Jurkat, Clone E6-1 (cell line): ENCODE measurements at regions not wholly inside any gene's neighbourhood (a gene's known extent, or its start where the extent isn't known, plus 50 kb on each side); places are given as distances from the start of the nearest gene placed in this dataset.

Experiments used
- DNase-seq: peaks from one replicate; pipeline ENCODE4 v3.0.0-alpha.2; 2011; ENCODE audit warnings: low read depth, low spot score
- H3K4me3 ChIP-seq: 2 replicates; pipeline ENCODE4 v1.5.1; 2011; ENCODE audit warnings: mild to moderate bottlenecking, low read length, control low read depth, moderate library complexity

DNA sequence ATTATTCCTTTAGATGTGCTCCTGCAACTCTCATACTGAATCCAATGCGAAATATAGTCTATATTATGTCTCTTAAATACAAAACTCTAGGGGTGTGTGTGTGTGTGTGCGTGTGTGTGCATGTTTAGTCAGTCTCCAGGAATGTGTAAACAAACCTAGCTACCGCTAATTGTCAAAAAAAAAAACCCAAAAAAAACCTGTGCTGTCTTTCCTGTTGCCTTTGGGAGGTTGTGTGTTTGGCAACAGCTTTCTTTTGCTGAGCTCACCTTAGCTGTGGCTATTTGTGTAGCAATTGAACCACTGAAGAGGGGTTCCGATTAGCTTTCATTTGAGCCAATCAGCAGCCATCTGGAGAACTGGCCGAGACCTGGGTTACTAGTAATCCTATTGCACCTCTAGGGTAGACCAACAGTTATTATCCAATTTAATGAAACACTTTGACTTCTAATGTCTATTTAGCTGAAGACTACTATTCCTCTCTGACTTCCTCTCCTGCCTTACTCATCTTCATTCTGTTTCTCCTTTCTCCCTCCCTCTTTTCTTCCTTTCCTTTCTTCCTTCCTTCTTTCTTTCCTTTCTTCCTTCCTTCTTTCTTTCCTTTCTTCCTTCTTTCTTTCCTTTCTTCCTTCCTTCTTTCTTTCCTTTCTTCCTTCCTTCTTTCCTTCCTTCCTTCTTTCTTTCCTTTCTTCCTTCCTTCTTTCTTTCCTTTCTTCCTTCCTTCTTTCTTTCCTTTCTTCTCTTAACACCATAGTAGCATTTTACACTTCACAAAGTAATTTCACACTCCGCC, 471.1 kb downstream of the GBA3 start:
- no peak overlapping the region for H3K4me3 ChIP-seq

DNA sequence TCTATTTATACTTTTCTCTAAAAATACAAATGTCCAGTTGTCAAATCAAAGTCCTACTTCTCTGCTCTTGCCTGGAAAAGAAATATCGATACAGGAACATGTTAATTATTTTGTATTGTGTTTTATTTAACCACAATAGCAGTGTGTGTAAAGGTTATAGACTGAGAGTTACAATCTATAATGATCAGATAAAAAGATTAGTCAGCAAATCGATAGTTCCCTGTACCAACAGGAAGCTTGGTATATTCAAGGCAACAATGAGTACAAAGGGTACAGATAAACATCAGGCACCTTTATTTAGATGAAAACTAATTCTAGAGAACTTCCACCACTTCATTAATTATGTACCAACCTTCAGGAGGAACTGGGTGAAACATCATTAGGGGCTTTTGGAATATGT, 469.5 kb downstream of the GBA3 start:
- DNase-seq = no peak

More for the DNA sequence above, 471.1 kb downstream of the GBA3 start:
- no peak for DNase-seq

DNA sequence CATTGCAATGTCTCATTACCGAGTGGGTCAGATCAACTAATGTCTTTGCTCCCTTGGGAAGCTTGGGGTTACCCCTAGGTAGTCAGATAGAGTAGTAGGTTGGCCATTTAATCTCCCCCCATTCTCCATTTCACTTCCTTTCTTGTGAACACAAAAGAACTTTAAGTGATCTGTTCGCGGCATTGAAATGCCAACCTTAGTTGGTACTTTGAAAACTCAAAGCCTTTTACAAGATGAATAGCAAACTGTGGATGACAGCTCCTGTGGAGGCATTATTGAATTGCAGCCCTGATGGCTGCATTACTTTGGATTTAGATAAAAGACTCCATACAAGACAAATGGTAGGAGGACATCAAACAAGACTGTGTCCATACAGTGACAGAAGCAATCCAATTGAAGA, 469.1 kb downstream of the GBA3 start:
- no peak overlapping the region for H3K4me3 ChIP-seq
- DNase-seq = no peak

More for the DNA sequence above, 469.5 kb downstream of the GBA3 start:
- no peak overlapping the region for H3K4me3 ChIP-seq

DNA sequence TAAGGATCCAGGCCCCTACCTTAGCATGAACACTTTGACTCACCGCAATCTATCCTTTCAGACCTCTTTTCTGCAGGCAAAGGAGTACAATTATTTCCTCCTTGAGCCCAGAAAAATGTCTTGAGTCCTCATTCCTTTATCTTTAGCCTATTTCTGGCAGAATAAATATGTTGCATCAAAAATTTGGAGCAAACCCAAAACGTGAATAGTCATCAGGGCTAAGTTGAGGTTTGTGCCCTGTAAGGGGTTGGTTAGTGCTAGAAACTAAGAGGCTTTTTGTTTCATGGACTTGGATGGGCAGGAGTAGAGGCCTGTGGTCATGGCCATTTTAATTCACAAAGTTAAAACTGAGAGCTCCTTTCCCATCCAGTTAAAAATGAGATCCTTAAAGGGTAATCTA, 460.3 kb downstream of the GBA3 start:
- DNase-seq = no peak
- no peak overlapping the region for H3K4me3 ChIP-seq

DNA sequence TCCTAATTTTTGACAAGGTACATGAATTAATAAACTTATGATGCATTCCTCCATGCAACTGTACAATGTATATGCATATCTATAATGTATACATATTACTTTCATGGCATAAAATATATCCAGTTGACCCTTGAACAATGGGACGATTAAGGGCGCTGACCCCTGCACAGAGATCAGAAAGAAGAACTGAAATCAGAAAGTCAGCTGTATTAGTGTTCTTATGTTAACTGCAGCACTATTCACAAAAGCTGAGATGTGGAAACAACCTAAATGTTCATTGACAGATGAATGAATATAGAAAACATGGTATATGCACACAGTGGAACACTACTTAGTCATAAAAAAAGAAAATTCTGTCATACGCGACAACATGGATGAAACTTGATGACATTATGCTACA, 457.1 kb downstream of the GBA3 start:
- DNase-seq = no peak
- no peak overlapping the region for H3K4me3 ChIP-seq

DNA sequence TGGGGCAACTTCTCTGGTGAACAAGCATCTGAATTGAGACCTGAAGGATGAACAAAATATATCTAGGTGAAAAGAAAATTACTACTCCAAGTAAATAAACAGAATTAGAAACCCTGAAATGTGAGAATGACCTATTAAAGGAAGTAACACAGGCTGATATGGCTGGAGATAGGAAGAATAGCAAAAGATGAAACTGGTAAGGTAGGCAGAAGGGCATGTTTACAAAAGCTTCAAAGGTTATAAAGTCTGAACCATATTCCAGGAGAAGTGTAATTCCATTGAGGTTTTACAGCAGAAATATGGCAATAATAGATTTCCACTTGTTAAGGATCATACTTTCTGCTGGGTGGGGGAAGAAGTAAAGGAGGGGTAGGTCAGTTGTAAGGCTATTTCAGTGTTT, 452.0 kb downstream of the GBA3 start:
- no peak for DNase-seq
- H3K4me3 ChIP-seq = no peak overlapping the region

DNA sequence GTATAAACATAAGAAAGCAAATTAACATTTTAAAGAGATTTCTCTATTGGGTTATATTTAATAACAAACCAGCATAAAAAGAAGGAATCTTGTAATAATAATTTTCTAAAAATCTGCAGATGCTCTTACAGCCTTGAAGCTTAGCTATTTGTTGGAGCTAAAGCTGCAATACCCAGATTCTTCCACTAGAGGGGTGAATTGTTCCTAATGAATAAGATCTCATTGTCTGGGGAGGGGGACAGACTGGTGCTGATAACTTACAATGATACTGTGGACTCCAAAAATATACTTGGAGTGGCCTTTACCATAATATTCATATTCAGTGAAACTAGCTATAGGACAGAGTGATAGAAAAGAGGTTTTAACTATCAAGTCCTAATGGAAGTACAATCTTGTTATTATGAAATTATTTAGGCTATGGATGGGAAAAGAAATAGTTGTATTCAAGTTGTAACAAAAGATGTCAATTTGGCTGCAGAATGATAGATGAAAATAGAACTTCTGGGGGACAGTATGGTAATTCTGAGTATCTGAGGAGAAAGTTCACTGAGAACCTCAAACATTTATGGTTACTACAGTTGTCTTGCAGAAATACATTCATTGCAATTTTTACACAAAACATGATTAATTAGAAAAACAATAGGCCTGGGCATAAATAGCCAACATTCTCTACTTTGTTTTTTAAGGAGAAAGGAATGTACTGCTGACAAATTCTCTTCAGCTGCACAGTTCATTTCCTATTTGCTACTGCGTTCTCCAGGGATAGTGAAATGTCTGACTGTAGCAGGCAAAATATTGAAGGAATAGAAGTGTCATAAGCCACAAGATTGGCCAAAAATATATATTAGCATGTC, 443.3 kb downstream of the GBA3 start:
- DNase-seq = peak; percentile 58
- no peak overlapping the region for H3K4me3 ChIP-seq

DNA sequence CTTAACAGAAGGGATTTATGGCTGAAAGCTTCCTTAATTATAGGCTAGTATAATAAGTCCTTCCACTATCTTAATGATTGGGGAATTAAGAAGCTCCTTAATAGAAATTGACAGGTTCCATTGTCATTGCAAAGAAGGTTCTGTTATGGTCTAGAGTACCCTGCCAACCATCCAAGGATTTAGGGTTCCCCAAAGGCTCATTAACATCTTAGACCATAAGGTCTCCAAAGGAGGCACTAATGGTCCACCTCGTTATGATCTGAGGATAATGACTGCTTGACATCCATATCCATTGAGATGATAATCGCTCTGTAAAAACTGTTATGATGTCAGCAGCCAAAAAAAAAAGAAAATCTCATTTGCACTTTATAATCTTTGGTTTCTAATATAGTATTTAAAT, 441.6 kb downstream of the GBA3 start:
- DNase-seq = no peak

DNA sequence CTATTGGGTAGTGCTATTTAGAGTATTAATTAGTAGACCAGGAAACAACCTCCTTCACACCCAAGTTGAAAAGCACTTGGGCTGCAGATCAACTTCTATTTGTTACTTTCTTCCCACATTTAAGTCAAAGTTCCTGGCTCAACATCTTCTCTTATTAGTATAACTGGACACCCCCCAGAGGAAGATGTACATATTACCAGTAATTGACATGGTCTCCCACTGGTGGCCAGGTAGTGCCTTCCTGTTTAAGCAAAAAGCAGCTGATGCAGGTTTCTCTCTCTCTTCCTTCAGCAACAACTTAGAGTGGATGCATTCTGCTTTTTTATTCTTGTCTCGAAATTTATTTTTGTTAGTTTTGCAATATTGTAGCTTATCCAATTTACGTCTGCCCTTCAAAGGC, 438.1 kb downstream of the GBA3 start:
- H3K4me3 ChIP-seq = no peak overlapping the region
- DNase-seq = no peak

More for the DNA sequence above, 441.6 kb downstream of the GBA3 start:
- H3K4me3 ChIP-seq = no peak overlapping the region

DNA sequence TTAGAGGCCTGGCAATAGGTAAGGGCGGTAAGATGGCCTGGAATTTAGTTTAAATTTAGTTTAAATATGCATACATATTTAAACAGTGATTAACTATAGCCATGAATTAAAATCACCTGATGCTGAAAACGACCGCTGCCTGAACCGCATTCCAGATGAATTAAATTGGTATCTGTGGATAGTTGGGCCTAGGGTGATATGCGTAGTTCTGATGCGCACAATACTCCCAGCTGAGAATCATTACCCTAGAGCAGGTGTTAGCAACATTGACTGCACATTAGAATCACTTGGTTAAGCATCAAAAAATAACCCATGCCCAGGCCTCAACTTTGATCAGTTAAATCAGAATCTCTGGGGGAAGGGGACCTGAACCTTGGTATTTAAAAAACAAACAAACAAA, 432.4 kb downstream of the GBA3 start:
- DNase-seq = no peak
- H3K4me3 ChIP-seq = no peak overlapping the region

DNA sequence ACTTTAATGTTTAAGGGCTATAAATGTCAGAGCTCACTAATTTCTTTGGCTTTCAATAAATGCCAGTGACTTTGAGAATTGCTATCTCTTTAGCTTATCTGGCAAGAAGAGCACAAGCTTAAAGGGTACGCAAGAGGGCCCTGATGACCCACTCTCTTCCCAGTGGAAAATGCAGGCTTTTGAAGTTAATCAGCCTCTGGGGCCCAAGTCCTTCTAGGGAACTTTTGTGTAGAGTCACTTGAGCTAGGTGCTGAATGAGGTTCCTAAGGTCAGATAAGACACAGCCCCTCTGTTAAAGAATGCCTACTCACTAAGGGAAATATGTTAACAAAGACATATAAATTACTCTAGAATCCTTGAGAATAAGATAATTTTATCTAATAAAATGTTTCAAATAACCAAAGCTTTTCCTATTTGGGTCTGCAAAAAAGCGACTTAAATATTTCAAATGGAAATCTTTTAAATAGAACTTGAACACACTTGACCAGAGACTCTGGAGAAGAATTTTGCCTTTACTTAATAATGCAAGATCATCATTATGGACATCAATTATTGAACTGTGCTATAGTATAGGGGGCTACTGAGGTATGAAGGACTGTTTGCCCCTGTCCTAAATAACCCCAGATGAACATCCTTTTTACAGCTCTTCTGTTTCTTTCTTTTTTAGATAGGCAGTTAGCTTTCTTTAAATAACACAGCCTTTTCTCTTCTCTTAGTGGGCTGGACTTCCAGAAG, 430.1 kb downstream of the GBA3 start:
- H3K4me3 ChIP-seq = no peak overlapping the region
- no peak for DNase-seq

DNA sequence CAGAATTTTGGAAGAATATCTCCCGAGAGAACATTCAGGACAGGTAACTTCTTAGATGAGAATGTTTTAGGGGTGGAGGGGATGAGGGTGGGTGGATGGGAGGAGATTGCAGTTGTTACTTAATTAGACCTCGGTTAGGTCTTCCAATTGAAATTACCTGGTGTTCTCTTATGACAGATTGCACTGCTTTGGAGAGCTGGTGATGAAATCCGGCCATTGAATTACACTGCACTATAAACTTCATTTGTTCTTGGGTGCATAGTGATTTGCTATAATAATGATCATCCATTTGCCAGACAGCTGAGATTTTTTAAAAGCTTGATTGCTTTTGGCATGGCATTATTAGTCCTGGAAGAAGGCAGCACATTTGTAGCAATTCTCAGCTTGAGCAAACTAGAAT, 427.6 kb downstream of the GBA3 start:
- DNase-seq = no peak
- H3K4me3 ChIP-seq = no peak overlapping the region

DNA sequence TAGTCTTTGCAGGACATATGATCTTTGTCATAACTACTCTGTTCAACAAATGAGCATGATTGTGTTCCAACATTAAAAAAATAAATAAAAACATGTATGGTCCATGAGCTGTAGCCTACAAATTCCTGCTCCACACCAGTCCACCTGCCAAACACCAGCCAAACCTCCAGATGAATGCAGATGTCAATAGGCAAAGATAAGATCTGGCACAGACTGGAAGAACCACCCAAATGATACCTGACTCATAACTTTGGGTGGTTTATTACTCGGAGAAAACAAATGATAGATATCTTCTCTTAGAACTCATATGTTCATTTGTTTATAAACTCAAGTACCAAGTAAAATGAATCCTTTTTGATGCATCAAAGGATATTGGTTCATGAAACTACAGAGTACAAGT, 425.1 kb downstream of the GBA3 start:
- H3K4me3 ChIP-seq = no peak overlapping the region
- DNase-seq = no peak

DNA sequence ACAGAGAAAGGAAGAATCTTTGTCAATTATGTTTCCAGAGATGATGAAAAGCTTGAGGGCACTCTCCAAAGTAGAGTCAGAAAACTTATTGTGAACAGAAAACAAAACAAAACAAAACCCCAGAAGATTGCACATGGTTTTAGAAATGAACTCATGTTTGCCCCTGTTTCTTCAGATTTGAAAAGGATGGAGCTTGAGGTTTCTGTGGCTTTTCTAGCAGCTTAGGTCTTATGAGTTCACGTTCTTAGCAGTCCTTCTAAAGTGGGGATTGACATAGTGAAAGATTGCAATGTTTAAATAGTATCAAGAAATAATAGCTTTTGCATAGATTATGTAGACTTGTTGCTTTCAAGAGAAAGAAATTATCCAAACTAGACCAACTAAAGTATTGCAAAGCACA, 421.8 kb downstream of the GBA3 start:
- DNase-seq = no peak
- no peak overlapping the region for H3K4me3 ChIP-seq

DNA sequence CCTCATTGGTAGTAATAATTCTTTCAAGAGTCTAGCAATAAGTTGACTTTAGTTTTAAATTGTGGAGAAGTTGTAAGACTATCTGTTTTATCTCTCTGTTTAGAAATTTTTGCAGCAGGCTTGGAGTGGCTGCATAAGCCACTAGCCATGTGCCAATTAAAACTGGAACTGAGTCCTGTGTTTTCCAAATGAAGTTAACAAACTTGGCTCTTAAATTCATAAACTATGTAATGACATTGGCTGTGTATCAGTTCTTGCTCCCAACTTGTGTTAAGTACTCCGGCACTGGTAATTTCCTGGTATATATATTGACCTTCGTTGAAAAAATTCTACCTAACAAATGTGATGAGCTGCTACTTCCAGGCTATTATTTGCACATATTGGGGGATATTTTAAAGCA, 420.4 kb downstream of the GBA3 start:
- H3K4me3 ChIP-seq = no peak overlapping the region
- no peak for DNase-seq

DNA sequence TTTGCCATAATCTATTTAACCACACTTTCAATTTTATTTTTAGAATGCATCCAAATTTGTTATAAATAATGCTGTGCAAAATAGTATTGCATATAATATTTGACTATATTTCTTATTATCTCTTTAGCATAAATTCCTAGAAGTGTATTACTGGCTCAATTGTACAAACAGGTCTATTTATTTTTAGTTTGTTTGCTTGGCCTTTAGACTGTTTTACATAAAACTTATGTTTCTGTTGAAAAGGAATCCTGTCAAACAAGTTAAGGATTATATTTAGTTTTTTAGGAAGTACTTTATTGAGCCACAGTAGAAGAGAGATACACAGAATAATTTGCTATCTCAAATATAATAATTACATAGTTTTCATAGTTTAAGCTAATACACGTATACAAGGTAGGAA, 413.8 kb downstream of the GBA3 start:
- DNase-seq = no peak

DNA sequence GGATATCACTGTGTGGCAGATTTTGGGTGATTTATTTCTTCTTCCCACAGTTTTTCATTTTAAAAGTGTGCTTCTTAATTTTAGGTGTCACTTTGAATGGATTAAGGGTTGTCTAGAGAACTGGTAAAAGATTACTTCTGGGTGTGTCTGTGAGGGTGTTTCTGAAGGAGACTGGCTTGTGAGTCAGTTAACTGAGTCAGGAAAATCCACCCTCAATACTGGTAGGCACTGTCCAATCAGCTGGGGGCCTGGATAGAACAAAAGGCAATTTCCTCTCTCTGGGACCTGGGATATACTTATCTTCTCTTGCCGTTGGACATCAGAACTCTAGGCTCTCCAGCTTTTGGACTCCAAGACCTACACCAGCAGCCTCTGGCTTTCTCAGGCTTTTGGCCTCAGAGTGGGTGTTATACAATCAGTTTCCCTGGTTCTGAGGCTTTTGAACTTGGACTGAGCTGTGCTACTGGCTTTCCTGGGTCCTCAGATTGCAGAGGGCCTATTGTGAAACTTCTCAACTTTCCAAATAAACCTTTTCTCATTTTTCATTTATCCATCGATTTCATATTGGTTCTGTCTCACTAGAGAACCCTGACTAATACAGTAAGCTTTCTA, 413.1 kb downstream of the GBA3 start:
- H3K4me3 ChIP-seq = no peak overlapping the region
- no peak for DNase-seq

More for the DNA sequence above, 413.8 kb downstream of the GBA3 start:
- H3K4me3 ChIP-seq = no peak overlapping the region

DNA sequence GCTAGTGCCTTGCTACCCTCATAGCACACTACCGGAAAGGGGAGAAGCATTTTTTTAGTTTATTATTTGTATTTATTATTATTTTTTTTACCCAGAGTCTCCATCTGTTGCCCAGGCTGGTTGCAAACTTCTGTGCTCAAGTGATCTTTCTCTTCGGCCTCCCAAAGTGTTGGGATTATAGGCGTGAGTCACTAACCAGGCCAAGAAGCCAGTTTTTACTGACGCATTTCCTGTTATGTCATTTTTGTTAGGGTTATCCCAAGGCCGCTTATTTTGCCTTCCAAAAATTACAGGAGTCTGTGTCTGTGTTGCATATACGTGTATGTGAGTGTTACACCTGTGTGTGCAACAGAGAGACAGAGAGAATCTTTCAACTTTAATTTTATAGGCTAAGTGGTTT, 404.5 kb downstream of the GBA3 start:
- no peak for DNase-seq
- H3K4me3 ChIP-seq = no peak overlapping the region

DNA sequence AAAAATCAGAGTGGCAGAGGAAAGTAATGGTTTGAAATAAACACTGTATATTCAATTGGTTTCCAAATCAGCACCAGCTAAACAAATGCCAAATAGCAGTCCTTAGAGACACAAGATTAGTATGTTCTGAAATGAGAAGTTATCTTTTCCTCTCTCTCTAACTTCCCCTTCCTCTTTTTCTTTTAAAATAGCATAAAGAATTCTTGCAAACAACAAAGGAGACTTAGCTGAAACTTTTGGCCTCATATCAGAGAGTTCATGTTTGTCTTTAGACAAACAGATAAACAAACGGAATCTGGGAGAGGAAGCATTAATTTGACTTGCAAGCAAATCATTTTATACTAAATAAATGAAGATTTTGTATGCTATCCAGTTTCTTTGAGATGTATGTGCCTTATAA, 399.0 kb downstream of the GBA3 start:
- H3K4me3 ChIP-seq = no peak overlapping the region
- DNase-seq = no peak

DNA sequence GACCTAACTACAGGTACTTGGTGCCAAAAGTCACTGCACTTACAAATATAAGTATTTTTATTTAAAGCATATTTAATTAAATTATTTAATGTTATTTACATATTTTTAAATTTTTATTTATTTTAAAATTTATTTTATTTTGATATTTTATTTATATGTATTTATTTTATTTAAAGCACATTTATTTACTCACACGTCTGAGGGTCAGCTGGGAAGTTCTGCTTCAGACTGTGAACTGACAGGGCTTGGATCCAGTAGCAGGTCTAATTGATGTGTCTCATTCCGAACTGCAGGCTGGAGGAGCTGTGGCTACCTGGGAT, 392.5 kb downstream of the GBA3 start:
- DNase-seq = no peak
- H3K4me3 ChIP-seq = no peak overlapping the region
